ENCODE measurements at regions not wholly inside any gene's neighbourhood (a gene's known extent, or its start where the extent isn't known, plus 50 kb on each side); places are given as distances from the start of the nearest gene placed in this dataset.

- no peak for TF ChIP-seq CTCF (IDR thresholded peaks at IDR 0.05; ENCODE audit: insufficient read depth, low read depth, low read length)
Observed at GRCh38 chr6:143589162-143589561, 77.6 kb upstream of the FUCA2 start.

GRCh38 chr6:143586557-143586956, 75.0 kb upstream of the FUCA2 start:
- no peak for DNase-seq (ENCODE audit: low read depth)
- no peak overlapping the region for H3K4me3 ChIP-seq (ENCODE audit: low read depth, low read length)
- no peak for TF ChIP-seq CTCF (IDR thresholded peaks at IDR 0.05; ENCODE audit: insufficient read depth, low read depth, low read length)

More at GRCh38 chr6:143589162-143589561, 77.6 kb upstream of the FUCA2 start:
- H3K4me3 ChIP-seq (ENCODE audit: low read depth, low read length), result no peak overlapping the region
- DNase-seq (ENCODE audit: low read depth), result no peak

DNA sequence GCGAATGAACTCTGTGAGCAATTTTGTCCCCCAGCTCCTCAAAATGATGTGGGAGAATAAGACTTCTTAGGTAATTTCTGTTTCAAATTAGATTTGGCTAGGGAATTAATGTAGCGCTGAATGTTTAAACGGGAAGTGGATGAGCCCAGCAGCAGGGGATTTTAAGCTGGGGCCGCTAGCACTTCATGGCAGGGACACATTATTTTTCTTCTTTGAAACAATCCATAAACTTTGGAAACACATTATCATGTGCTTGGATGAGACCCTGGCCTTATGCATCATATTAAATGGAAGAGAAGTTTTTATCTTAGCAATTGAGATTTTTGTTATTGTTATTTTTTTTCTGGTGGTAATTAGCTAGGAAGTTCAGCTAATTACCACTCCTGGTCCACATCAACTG, 74.2 kb upstream of the FUCA2 start:
- no peak overlapping the region for H3K4me3 ChIP-seq (ENCODE audit: low read depth, low read length)
- no peak for DNase-seq (ENCODE audit: low read depth)
- no peak for TF ChIP-seq CTCF (IDR thresholded peaks at IDR 0.05; ENCODE audit: insufficient read depth, low read depth, low read length)

DNA sequence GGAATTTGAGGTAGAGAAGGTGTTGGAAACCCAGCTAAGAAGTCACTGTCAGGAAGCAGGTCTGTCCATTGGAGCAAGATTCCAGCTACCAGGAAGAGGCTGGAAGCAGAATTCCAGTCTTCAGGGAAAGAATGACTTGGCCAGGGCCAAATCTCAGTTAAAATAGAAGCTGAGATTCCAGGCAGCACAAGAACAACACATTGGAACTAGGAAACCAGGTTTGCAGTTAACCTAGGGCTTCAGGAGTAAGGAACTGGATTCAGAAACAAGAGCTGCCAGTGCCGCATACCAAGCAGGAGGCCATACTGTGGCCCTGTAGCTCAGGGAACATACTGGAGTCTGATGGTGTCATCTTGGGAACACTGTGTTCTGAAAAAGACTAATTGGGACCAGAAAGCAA, 73.7 kb upstream of the FUCA2 start:
- DNase-seq (ENCODE audit: low read depth), result no peak
- TF ChIP-seq CTCF (IDR thresholded peaks at IDR 0.05; ENCODE audit: insufficient read depth, low read depth, low read length), result no peak
- H3K4me3 ChIP-seq (ENCODE audit: low read depth, low read length), result no peak overlapping the region

GRCh38 chr6:143583542-143584327, 72.2 kb upstream of the FUCA2 start:
- peak; percentile 91 for DNase-seq (ENCODE audit: low read depth)
- TF ChIP-seq CTCF (IDR thresholded peaks at IDR 0.05; ENCODE audit: insufficient read depth, low read depth, low read length), result no peak
- H3K4me3 ChIP-seq (ENCODE audit: low read depth, low read length), result no peak overlapping the region

DNA sequence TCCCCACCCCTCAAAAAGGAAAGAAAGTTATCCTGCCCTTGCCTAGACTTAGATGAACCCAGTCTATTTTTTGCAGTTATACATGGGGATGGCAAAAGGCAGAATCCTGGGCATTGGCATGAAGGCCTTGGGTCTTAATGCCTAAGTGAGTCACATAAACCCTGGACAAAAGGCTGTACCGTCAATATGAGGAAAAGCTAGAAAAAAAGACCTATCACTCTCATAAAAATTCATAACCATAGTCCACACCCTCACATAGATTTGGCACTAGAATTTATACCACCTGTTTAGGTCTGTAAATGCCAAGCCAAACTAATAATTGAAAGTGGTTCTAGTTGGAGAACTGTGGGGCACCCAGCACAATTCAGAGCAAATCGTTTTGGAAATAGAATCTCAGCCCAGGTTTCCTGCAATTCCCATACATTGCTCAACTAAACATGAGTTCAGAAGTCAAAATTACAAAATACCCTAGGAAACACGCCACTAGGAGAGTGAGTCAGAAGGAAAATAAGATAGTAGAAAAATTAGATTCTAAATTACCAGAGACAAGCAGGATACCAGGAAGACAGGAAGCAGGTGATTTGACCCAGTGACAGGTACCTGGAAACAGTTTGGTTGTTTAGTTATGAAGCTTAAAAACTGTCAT, 70.4 kb upstream of the FUCA2 start:
- H3K4me3 ChIP-seq (ENCODE audit: low read depth, low read length), result no peak overlapping the region
- DNase-seq (ENCODE audit: low read depth), result peak; percentile 87
- no peak for TF ChIP-seq CTCF (IDR thresholded peaks at IDR 0.05; ENCODE audit: insufficient read depth, low read depth, low read length)
